Caco-2 (cell line): ENCODE measurements at regions not wholly inside any gene's neighbourhood (a gene's known extent, or its start where the extent isn't known, plus 50 kb on each side); places are given as distances from the start of the nearest gene placed in this dataset.

Source experiments
- BruUV-seq: library from RNA; stranded (reverse); fragments of 400-500 nt; replicated peaks from 2 replicates; lab custom pipeline; 2021; lab: Mats Ljungman, UMichigan
- CTCF ChIA-PET: fragments of 300-600 bp; sonication (Branson Sonifier 250); formaldehyde crosslinking; loops from one replicate; lab custom pipeline; 2022; ENCODE audit warnings: antibody characterized with exemption; lab: Charles Lee
- POLR2A ChIA-PET: fragments of 300-600 bp; sonication (Branson Sonifier 250); formaldehyde crosslinking; loops from one replicate; lab custom pipeline; 2022; ENCODE audit warnings: antibody characterized with exemption; lab: Charles Lee
- DNase-seq, 2 experiments: peaks; one replicate each; pipeline versions ENCODE4 v3.0.0 to v3.0.0-alpha.2; 2020 to 2022
- H3K27me3 ChIP-seq: replicated peaks from 2 replicates; pipeline ENCODE4 v1.6.0; 2011; ENCODE audit warnings: low read length; ENCODE audit not compliant: control insufficient read depth, insufficient read depth
- H3K36me3 ChIP-seq: 2 replicates; pipeline ENCODE4 v1.5.1; 2011; ENCODE audit warnings: low read length; ENCODE audit not compliant: control insufficient read depth, insufficient read depth
- H3K4me1 ChIP-seq: fragments of 250-450 bp; sonication (Bioruptor Pico); 2 replicates; pipeline ENCODE4 v1.5.1; 2020; ENCODE audit warnings: mild to moderate bottlenecking
- H3K4me3 ChIP-seq: 2 replicates; pipeline ENCODE4 v1.5.1; 2011; ENCODE audit warnings: low read depth, mild to moderate bottlenecking, control low read depth, low read length
- H3K9me3 ChIP-seq: fragments of 250-450 bp; sonication (Bioruptor Pico); 2 replicates; pipeline ENCODE4 v1.5.1; 2020; ENCODE audit warnings: mild to moderate bottlenecking, moderate library complexity
- H3K27ac Mint-ChIP-seq: one replicate; pipeline ENCODE4 v1.8.0; 2022; ENCODE audit warnings: mixed read lengths; ENCODE audit not compliant: unreplicated experiment
- H3K27me3 Mint-ChIP-seq: one replicate; pipeline ENCODE4 v1.8.0; 2022; ENCODE audit warnings: mixed read lengths; ENCODE audit not compliant: insufficient read depth, unreplicated experiment
- H3K36me3 Mint-ChIP-seq: one replicate; pipeline ENCODE4 v1.8.0; 2022; ENCODE audit warnings: mild to moderate bottlenecking, mixed read lengths; ENCODE audit not compliant: insufficient read depth, unreplicated experiment
- H3K4me1 Mint-ChIP-seq: one replicate; pipeline ENCODE4 v1.8.0; 2022; ENCODE audit warnings: low read depth, mixed read lengths; ENCODE audit not compliant: unreplicated experiment
- H3K4me3 Mint-ChIP-seq: one replicate; pipeline ENCODE4 v1.8.0; 2022; ENCODE audit warnings: mild to moderate bottlenecking, moderate library complexity, mixed read lengths; ENCODE audit not compliant: unreplicated experiment
- H3K9me3 Mint-ChIP-seq: one replicate; pipeline ENCODE4 v1.8.0; 2022; ENCODE audit warnings: mixed read lengths; ENCODE audit not compliant: unreplicated experiment
- CTCF ChIP-seq, 2 experiments: fragments of 200-600 bp in 1 of 2; IDR thresholded peaks; 1 replicate in 1 of 2; 2 replicates in 1 of 2; pipeline versions ENCODE4 v1.5.1 to v1.8.0; 2011 to 2022; ENCODE audit warnings: antibody characterized with exemption in 1 of 2, control low read depth in 1 of 2, inconsistent platforms in 1 of 2, low read depth in 1 of 2, low read length in 1 of 2, mild to moderate bottlenecking in 1 of 2, moderate library complexity in 1 of 2; ENCODE audit not compliant: insufficient read depth in 1 of 2, severe bottlenecking in 1 of 2, unreplicated experiment in 1 of 2
- intact Hi-C: fragments of 100-400 bp; cut with micrococcal nuclease; formaldehyde crosslinking; loops from one replicate; pipeline ENCODE4 v1.10.0; 2022; ENCODE audit not compliant: unreplicated experiment

- Histone ChIP-seq H3K4me3 (no peak overlapping the region), H3K4me1 (no peaks in the 10 kb centered on the region), H3K9me3 (no peaks in the 10 kb centered on the region), H3K36me3 (no peaks in the 10 kb centered on the region), H3K27me3 (no peaks in the 10 kb centered on the region)
- H3K4me1 Mint-ChIP-seq = no peaks in the 10 kb centered on the region
- BruUV-seq = no TSS peak
- H3K36me3 Mint-ChIP-seq = no peaks in the 10 kb centered on the region
- ChIA-PET CTCF (no interaction called here), POLR2A (no interaction called here)
- no peaks in the 10 kb centered on the region for H3K27me3 Mint-ChIP-seq
- DNase-seq = no peak
- H3K4me3 Mint-ChIP-seq = no peak overlapping the region
- TF ChIP-seq CTCF (IDR thresholded peaks at IDR 0.05; ENCODE audit: insufficient read depth in 1 of 2, low read depth in 1 of 2, low read length in 1 of 2, severe bottlenecking in 1 of 2, unreplicated experiment in 1 of 2) = no peak
- no peaks in the 10 kb centered on the region for H3K9me3 Mint-ChIP-seq
- no peak overlapping the region for H3K27ac Mint-ChIP-seq
- intact Hi-C loops = no loop called here
Observed at GRCh38 chr5:40431734-40432133, 248.0 kb upstream of the PTGER4 start.

GRCh38 chr5:40430101-40430710, 249.5 kb upstream of the PTGER4 start:
- no peaks in the 10 kb centered on the region for H3K4me1 Mint-ChIP-seq
- H3K4me3 Mint-ChIP-seq = no peak overlapping the region
- Histone ChIP-seq H3K4me1 (no peaks in the 10 kb centered on the region), H3K9me3 (no peaks in the 10 kb centered on the region), H3K4me3 (no peak overlapping the region), H3K27me3 (no peaks in the 10 kb centered on the region), H3K36me3 (no peaks in the 10 kb centered on the region)
- no TSS peak for BruUV-seq
- intact Hi-C loops = no loop called here
- POLR2A ChIA-PET = no interaction called here
- no peak overlapping the region for H3K27ac Mint-ChIP-seq
- DNase-seq = no peak
- no peaks in the 10 kb centered on the region for H3K27me3 Mint-ChIP-seq
- H3K9me3 Mint-ChIP-seq = peaks cover 13% of the 10 kb centered on the region
- no peak for TF ChIP-seq CTCF (IDR thresholded peaks at IDR 0.05; ENCODE audit: insufficient read depth in 1 of 2, low read depth in 1 of 2, low read length in 1 of 2, severe bottlenecking in 1 of 2, unreplicated experiment in 1 of 2)
- CTCF ChIA-PET = no interaction called here
- no peaks in the 10 kb centered on the region for H3K36me3 Mint-ChIP-seq

- POLR2A ChIA-PET = no interaction called here
- H3K4me3 Mint-ChIP-seq = no peak overlapping the region
Observed at GRCh38 chr5:40429258-40430100, 250.2 kb upstream of the PTGER4 start.

More at GRCh38 chr5:40429258-40430100, 250.2 kb upstream of the PTGER4 start:
- no peaks in the 10 kb centered on the region for H3K9me3 ChIP-seq
- H3K27me3 ChIP-seq = no peaks in the 10 kb centered on the region
- H3K27me3 Mint-ChIP-seq = no peaks in the 10 kb centered on the region
- H3K4me3 ChIP-seq = no peak overlapping the region
- H3K36me3 ChIP-seq = no peaks in the 10 kb centered on the region
- no peaks in the 10 kb centered on the region for H3K36me3 Mint-ChIP-seq
- intact Hi-C loops = no loop called here
- H3K4me1 Mint-ChIP-seq = no peaks in the 10 kb centered on the region
- no peaks in the 10 kb centered on the region for H3K4me1 ChIP-seq
- no peak overlapping the region for H3K27ac Mint-ChIP-seq
- DNase-seq = no peak
- CTCF ChIA-PET = no interaction called here
- no TSS peak for BruUV-seq
- TF ChIP-seq CTCF (IDR thresholded peaks at IDR 0.05; ENCODE audit: insufficient read depth in 1 of 2, low read depth in 1 of 2, low read length in 1 of 2, severe bottlenecking in 1 of 2, unreplicated experiment in 1 of 2) = no peak
- H3K9me3 Mint-ChIP-seq = peaks cover 13% of the 10 kb centered on the region
